Urinary bladder (tissue), 3 donors: ENCODE measurements at regions not wholly inside any gene's neighbourhood (a gene's known extent, or its start where the extent isn't known, plus 50 kb on each side); places are given as distances from the start of the nearest gene placed in this dataset.
"Not testable (repeated sequence)": the region's sequence is repeated elsewhere in the genome, so short reads cannot be mapped to it uniquely, and the experiment has no call there.

Experiments
- DNase-seq: peaks from one replicate; pipeline ENCODE4 v3.0.0-alpha.2; 2015; ENCODE audit errors: extremely low spot score
- H3K27ac ChIP-seq: one replicate; pipeline ENCODE4 v1.5.1; 2013; ENCODE audit warnings: low read depth, mild to moderate bottlenecking, moderate library complexity
- H3K36me3 ChIP-seq: one replicate; pipeline ENCODE4 v1.6.1; 2013; ENCODE audit warnings: mild to moderate bottlenecking, moderate library complexity; ENCODE audit not compliant: insufficient read depth
- H3K4me1 ChIP-seq: one replicate; pipeline ENCODE4 v1.6.1; 2013; ENCODE audit warnings: mild to moderate bottlenecking, moderate library complexity; ENCODE audit not compliant: insufficient read depth
- H3K4me3 ChIP-seq: one replicate; pipeline ENCODE4 v1.5.1; 2013; ENCODE audit warnings: low read depth, low read length
- WGBS: extraction: QIAGEN DNeasy Blood & Tissue Kit; methylation state at CpG from one replicate; pipeline ENCODE4 v1.1.7; 2013; 5-methylcytosine and 5-hydroxymethylcytosine counted together
- donor health status: healthy with polysubstance abuse.
- donor health status: healthy.

- no peaks in the 10 kb centered on the region for H3K36me3 ChIP-seq
- no peak overlapping the region for H3K4me3 ChIP-seq
- no peaks in the 10 kb centered on the region for H3K4me1 ChIP-seq
- WGBS = 48% methylated on average over 4 of the region's 4 CpGs
- no peak overlapping the region for H3K27ac ChIP-seq
- no peak for DNase-seq
Observed at GRCh38 chr10:9853405-9854355, 1164.0 kb upstream of the CELF2 start.

DNA sequence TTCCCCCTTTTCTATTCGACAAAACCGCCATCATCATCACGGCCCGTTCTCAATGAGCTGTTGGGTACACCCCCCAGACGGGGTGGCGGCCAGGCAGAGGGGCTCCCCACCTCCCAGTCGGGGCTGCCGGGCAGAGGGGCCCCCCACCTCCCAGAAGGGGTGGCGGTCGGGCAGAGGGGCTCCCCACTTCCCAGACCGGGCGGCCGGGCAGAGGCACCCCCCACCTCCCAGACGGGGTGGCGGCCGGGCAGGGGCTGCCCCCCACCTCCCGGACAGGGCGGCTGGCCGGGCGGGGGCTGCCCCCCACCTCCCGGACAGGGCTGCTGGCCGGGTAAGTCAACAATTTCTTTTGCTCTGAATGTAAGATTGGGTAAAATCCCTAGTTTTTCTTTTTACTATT, 1162.2 kb upstream of the CELF2 start:
- H3K36me3 ChIP-seq, H3K4me1 ChIP-seq, DNase-seq, H3K27ac ChIP-seq, H3K4me3 ChIP-seq: not testable (repeated sequence)
- 94% methylated on average over 22 of the region's 22 CpGs for WGBS

DNA sequence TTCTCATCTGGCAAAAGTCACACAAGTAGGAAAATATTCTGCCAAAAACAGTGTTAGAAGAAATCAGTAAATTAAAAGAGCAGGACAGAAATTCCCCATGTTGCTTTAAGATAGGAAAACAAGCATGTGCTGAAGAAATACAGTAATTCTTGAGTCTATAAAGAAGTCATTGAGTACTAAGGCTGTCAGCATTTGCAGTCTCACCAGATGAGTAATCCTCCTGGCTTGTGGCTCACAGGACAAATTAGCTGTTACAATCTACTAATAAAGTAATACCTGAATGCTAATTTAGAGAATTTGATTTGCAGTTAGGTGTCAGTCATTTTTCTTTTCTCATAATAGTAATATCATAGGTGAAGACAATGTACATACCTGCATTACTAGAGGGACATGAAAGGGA, 1158.9 kb upstream of the CELF2 start:
- no peaks in the 10 kb centered on the region for H3K36me3 ChIP-seq

GRCh38 chr10:9860045-9860444, 1157.6 kb upstream of the CELF2 start:
- no peak for DNase-seq
- Histone ChIP-seq H3K4me3 (no peak overlapping the region), H3K36me3 (no peaks in the 10 kb centered on the region), H3K4me1 (no peaks in the 10 kb centered on the region), H3K27ac (no peak overlapping the region)

More for the DNA sequence above, 1158.9 kb upstream of the CELF2 start:
- no peak for DNase-seq
- no peak overlapping the region for H3K4me3 ChIP-seq
- H3K27ac ChIP-seq = no peak overlapping the region
- no peaks in the 10 kb centered on the region for H3K4me1 ChIP-seq

- DNase-seq = no peak
- WGBS = 96% methylated on average over 9 of the region's 9 CpGs
- Histone ChIP-seq H3K36me3 (no peaks in the 10 kb centered on the region), H3K4me3 (no peak overlapping the region), H3K4me1 (no peaks in the 10 kb centered on the region), H3K27ac (no peak overlapping the region)
Observed at GRCh38 chr10:9863559-9864121, 1154.0 kb upstream of the CELF2 start.

DNA sequence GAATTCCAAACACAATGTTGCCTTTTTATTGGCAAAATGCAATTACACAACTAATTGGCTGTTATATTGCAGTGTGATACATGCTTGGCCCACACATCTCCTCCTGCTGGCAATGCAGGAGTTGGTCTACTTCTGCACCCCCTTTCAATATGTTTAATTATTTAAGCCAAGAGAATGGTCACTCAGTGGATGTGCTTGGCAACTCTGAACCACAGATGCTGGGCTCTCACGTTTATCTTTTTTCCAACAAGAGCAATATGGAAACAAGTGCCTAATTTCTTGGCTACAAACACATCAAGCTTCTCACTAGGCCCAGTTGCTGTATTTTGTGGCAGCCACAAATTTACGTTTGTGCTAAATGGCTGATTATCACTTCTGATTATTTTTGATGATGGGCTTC, 1149.2 kb upstream of the CELF2 start:
- WGBS = 79% methylated on average over 2 of the region's 2 CpGs
- H3K4me3 ChIP-seq = no peak overlapping the region
- H3K27ac ChIP-seq = no peak overlapping the region
- H3K4me1 ChIP-seq = no peaks in the 10 kb centered on the region
- no peaks in the 10 kb centered on the region for H3K36me3 ChIP-seq
- DNase-seq = no peak

GRCh38 chr10:9869205-9869604, 1148.5 kb upstream of the CELF2 start:
- H3K36me3 ChIP-seq = no peaks in the 10 kb centered on the region
- H3K27ac ChIP-seq = no peak overlapping the region
- no peak overlapping the region for H3K4me3 ChIP-seq
- 84% methylated on average over 2 of the region's 2 CpGs for WGBS
- no peak for DNase-seq
- no peaks in the 10 kb centered on the region for H3K4me1 ChIP-seq

DNA sequence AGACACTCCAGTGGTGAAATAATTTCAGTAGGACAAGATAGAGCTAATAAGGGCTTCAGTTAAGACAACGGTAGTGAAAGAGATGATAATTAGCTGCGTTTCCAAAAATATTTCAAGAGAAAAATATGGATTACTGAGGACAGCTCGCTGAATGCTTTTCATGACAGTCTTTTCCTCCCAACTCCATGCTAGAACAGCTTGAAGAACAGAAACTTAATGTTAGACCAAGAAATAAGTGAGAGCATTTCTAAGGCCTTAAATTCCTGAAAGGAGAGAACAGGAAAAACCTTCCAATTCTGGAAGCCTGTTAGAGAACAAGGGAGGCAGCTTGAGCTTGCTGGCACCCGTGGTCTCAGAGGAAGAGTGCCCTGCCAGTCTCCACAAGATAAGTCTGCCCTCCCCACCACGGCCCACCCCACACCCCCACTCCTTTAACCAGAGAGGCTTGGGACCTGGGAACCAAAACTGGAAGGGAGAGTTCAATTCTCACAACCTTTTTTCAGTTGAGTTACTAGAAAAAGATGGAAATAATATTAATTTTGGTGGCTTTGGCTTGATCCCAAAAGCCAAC, 1148.0 kb upstream of the CELF2 start:
- Histone ChIP-seq H3K4me1 (no peaks in the 10 kb centered on the region), H3K4me3 (no peak overlapping the region), H3K27ac (no peak overlapping the region), H3K36me3 (no peaks in the 10 kb centered on the region)
- WGBS = 42% methylated on average over 5 of the region's 5 CpGs
- no peak for DNase-seq

DNA sequence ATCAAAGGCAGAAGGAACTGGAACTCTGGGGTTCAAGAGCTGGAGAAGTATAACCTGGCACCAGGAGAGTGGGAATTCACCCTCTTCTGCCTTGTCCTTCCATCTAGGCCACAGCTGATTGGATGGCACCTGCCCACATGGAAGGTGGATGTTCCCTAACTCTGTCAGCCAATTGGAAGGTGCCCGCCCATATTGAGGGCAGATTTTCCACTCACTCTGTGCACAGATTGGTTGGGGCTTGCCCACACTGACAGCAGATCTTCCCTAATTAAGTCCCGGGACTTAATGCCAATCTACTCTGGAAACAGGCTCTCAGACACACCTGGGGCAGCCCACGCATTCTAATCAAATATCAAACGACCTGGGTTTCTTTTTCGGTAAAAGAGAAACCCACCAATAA, 1142.3 kb upstream of the CELF2 start:
- no peak for DNase-seq
- H3K4me1 ChIP-seq = no peaks in the 10 kb centered on the region
- WGBS = 95% methylated on average over 5 of the region's 5 CpGs
- H3K36me3 ChIP-seq = no peaks in the 10 kb centered on the region
- no peak overlapping the region for H3K4me3 ChIP-seq
- H3K27ac ChIP-seq = no peak overlapping the region

DNA sequence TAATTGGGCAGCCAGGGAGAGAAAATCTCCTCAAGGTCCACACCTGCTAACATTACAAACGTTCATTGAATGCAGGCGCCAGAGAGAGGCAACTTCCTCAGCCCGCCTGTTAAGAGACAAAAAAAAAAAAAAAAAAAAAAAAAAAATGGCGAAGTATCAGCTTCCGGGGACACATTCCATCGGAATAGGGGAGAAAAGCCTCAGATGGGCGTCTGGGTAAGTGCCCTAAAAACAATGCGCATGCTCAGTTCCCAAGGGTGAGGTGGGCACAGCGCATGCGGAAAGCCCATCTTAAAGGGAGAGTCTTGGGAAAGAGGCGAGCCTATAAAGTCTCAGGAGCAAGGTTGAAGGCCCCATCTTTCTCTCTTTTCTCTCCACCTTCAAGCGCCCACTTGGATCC, 1139.7 kb upstream of the CELF2 start:
- DNase-seq = no peak
- H3K4me1 ChIP-seq = no peaks in the 10 kb centered on the region
- H3K36me3 ChIP-seq = no peaks in the 10 kb centered on the region
- H3K4me3 ChIP-seq = no peak overlapping the region
- 94% methylated on average over 12 of the region's 12 CpGs for WGBS
- no peak overlapping the region for H3K27ac ChIP-seq

- Histone ChIP-seq H3K36me3 (no peaks in the 10 kb centered on the region), H3K4me1 (no peaks in the 10 kb centered on the region), H3K4me3 (no peak overlapping the region), H3K27ac (no peak overlapping the region)
- no peak for DNase-seq
- WGBS = 95% methylated on average over 10 of the region's 10 CpGs
Observed at GRCh38 chr10:9878383-9878782, 1139.3 kb upstream of the CELF2 start.

GRCh38 chr10:9885761-9886160, 1131.9 kb upstream of the CELF2 start:
- no peak for DNase-seq
- Histone ChIP-seq H3K4me3 (no peak overlapping the region), H3K36me3 (no peaks in the 10 kb centered on the region), H3K27ac (no peak overlapping the region), H3K4me1 (no peaks in the 10 kb centered on the region)
- 77% methylated on average over 3 of the region's 3 CpGs for WGBS

- Histone ChIP-seq H3K4me1 (no peaks in the 10 kb centered on the region), H3K36me3 (no peaks in the 10 kb centered on the region), H3K4me3 (no peak overlapping the region), H3K27ac (no peak overlapping the region)
- WGBS = 60% methylated on average over 1 of the region's 1 CpG
- no peak for DNase-seq
Observed at GRCh38 chr10:9886772-9887171, 1130.9 kb upstream of the CELF2 start.

GRCh38 chr10:9895453-9895852, 1122.2 kb upstream of the CELF2 start:
- DNase-seq = no peak
- 95% methylated on average over 2 of the region's 2 CpGs for WGBS
- H3K4me1 ChIP-seq = no peaks in the 10 kb centered on the region
- H3K27ac ChIP-seq = no peak overlapping the region
- no peak overlapping the region for H3K4me3 ChIP-seq
- no peaks in the 10 kb centered on the region for H3K36me3 ChIP-seq
